ENCODE measurements at regions not wholly inside any gene's neighbourhood (a gene's known extent, or its start where the extent isn't known, plus 50 kb on each side); places are given as distances from the start of the nearest gene placed in this dataset.

GRCh38 chr12:127393896-127394295 lies 873.1 kb upstream of the TMEM132C start:
- TF ChIP-seq CTCF (IDR thresholded peaks at IDR 0.05; ENCODE audit: insufficient read depth, low read length), result no peak
- TF ChIP-seq POLR2AphosphoS5 (IDR thresholded peaks at IDR 0.05; ENCODE audit: low read depth), result no peak

Measured in HL-60 (cell line).